Osteocyte (in vitro differentiated cells): ENCODE measurements at regions not wholly inside any gene's neighbourhood (a gene's known extent, or its start where the extent isn't known, plus 50 kb on each side); places are given as distances from the start of the nearest gene placed in this dataset.

Experiments
- DNase-seq: peaks from one replicate; pipeline ENCODE4 v3.0.0; 2021; ENCODE audit warnings: mixed read lengths; ENCODE audit not compliant: unreplicated experiment; ENCODE audit errors: extremely low spot score
- H3K27ac Mint-ChIP-seq: one replicate; pipeline ENCODE4 v1.8.0; 2021; ENCODE audit warnings: mild to moderate bottlenecking, mixed read lengths; ENCODE audit not compliant: unreplicated experiment
- H3K27me3 Mint-ChIP-seq: one replicate; pipeline ENCODE4 v1.8.0; 2021; ENCODE audit warnings: mixed read lengths; ENCODE audit not compliant: unreplicated experiment
- H3K36me3 Mint-ChIP-seq: one replicate; pipeline ENCODE4 v1.8.0; 2021; ENCODE audit warnings: mixed read lengths; ENCODE audit not compliant: unreplicated experiment
- H3K4me1 Mint-ChIP-seq: one replicate; pipeline ENCODE4 v1.8.0; 2021; ENCODE audit warnings: mixed read lengths; ENCODE audit not compliant: unreplicated experiment
- H3K4me3 Mint-ChIP-seq: one replicate; pipeline ENCODE4 v1.8.0; 2021; ENCODE audit warnings: mild to moderate bottlenecking, moderate library complexity, mixed read lengths; ENCODE audit not compliant: unreplicated experiment
- H3K9me3 Mint-ChIP-seq: one replicate; pipeline ENCODE4 v1.8.0; 2021; ENCODE audit warnings: mixed read lengths; ENCODE audit not compliant: unreplicated experiment
- CTCF ChIP-seq: fragments of 200-600 bp; sonication (generic); IDR thresholded peaks from 2 replicates; pipeline ENCODE4 v1.5.0; 2021; ENCODE audit warnings: antibody characterized with exemption, mild to moderate bottlenecking, moderate library complexity

- H3K4me3 Mint-ChIP-seq = no peak overlapping the region
Observed at GRCh38 chr5:124343451-124343867, 403.0 kb downstream of the ZNF608 start.

GRCh38 chr5:124342986-124343385, 403.5 kb downstream of the ZNF608 start:
- no peak for TF ChIP-seq CTCF
- no peaks in the 10 kb centered on the region for H3K27me3 Mint-ChIP-seq
- no peak for DNase-seq
- no peak overlapping the region for H3K27ac Mint-ChIP-seq
- peaks cover 26% of the 10 kb centered on the region for H3K4me1 Mint-ChIP-seq
- H3K4me3 Mint-ChIP-seq = no peak overlapping the region
- H3K36me3 Mint-ChIP-seq = no peaks in the 10 kb centered on the region
- no peaks in the 10 kb centered on the region for H3K9me3 Mint-ChIP-seq

More at GRCh38 chr5:124343451-124343867, 403.0 kb downstream of the ZNF608 start:
- peaks cover 26% of the 10 kb centered on the region for H3K4me1 Mint-ChIP-seq
- H3K36me3 Mint-ChIP-seq = no peaks in the 10 kb centered on the region
- H3K9me3 Mint-ChIP-seq = no peaks in the 10 kb centered on the region
- H3K27me3 Mint-ChIP-seq = no peaks in the 10 kb centered on the region
- H3K27ac Mint-ChIP-seq = no peak overlapping the region
- DNase-seq = no peak
- TF ChIP-seq CTCF = no peak

GRCh38 chr5:124342584-124342983, 403.9 kb downstream of the ZNF608 start:
- H3K27me3 Mint-ChIP-seq = no peaks in the 10 kb centered on the region
- no peak for TF ChIP-seq CTCF
- H3K36me3 Mint-ChIP-seq = no peaks in the 10 kb centered on the region
- DNase-seq = no peak
- no peak overlapping the region for H3K27ac Mint-ChIP-seq
- no peak overlapping the region for H3K4me3 Mint-ChIP-seq
- H3K4me1 Mint-ChIP-seq = peaks cover 26% of the 10 kb centered on the region
- H3K9me3 Mint-ChIP-seq = no peaks in the 10 kb centered on the region

GRCh38 chr5:124342027-124342471, 404.4 kb downstream of the ZNF608 start:
- Mint-ChIP-seq H3K9me3 (no peaks in the 10 kb centered on the region), H3K27ac (no peak overlapping the region), H3K4me3 (no peak overlapping the region), H3K27me3 (no peaks in the 10 kb centered on the region), H3K4me1 (peaks cover 26% of the 10 kb centered on the region), H3K36me3 (no peaks in the 10 kb centered on the region)
- TF ChIP-seq CTCF = no peak
- DNase-seq = no peak

- H3K27me3 Mint-ChIP-seq = no peaks in the 10 kb centered on the region
- no peak overlapping the region for H3K4me3 Mint-ChIP-seq
- H3K9me3 Mint-ChIP-seq = no peaks in the 10 kb centered on the region
- H3K36me3 Mint-ChIP-seq = no peaks in the 10 kb centered on the region
- TF ChIP-seq CTCF = no peak
- no peak overlapping the region for H3K27ac Mint-ChIP-seq
- peaks cover 26% of the 10 kb centered on the region for H3K4me1 Mint-ChIP-seq
- no peak for DNase-seq
Observed at GRCh38 chr5:124341066-124341858, 405.2 kb downstream of the ZNF608 start.
